PC-9 (cell line): ENCODE measurements at regions not wholly inside any gene's neighbourhood (a gene's known extent, or its start where the extent isn't known, plus 50 kb on each side); places are given as distances from the start of the nearest gene placed in this dataset.

Experiments
- BruUV-seq: library from RNA; stranded (reverse); fragments of 400-500 nt; replicated peaks from 2 replicates; lab custom pipeline; 2021; lab: Mats Ljungman, UMichigan
- CTCF ChIA-PET: fragments of 300-600 bp; sonication (Branson Sonifier 250); formaldehyde crosslinking; loops from one replicate; lab custom pipeline; 2022; ENCODE audit warnings: antibody characterized with exemption; lab: Charles Lee
- POLR2A ChIA-PET: fragments of 300-600 bp; sonication (Branson Sonifier 250); formaldehyde crosslinking; loops from one replicate; lab custom pipeline; 2022; ENCODE audit warnings: antibody characterized with exemption; ENCODE audit not compliant: unreplicated experiment; lab: Charles Lee
- DNase-seq, 2 experiments: peaks; one replicate each; pipeline versions ENCODE4 v3.0.0 to v3.0.0-alpha.2; 2015 to 2022; ENCODE audit warnings: mixed read lengths in 1 of 2
- H2AFZ ChIP-seq: fragments of 200-600 bp; sonication (generic); 2 replicates; pipeline ENCODE4 v1.8.1; 2017; ENCODE audit warnings: antibody characterized with exemption
- H3F3A ChIP-seq: fragments of 200-600 bp; sonication (generic); 2 replicates; pipeline ENCODE4 v1.8.1; 2017; ENCODE audit warnings: antibody characterized with exemption, mild to moderate bottlenecking, low read depth; ENCODE audit not compliant: insufficient read depth
- H3K27ac ChIP-seq: fragments of 200-600 bp; sonication (generic); 2 replicates; pipeline ENCODE4 v1.6.1; 2016; ENCODE audit warnings: mixed run types
- H3K27me3 ChIP-seq: fragments of 200-600 bp; sonication (generic); 2 replicates; pipeline ENCODE4 v1.6.1; 2016; ENCODE audit warnings: low read depth, mixed run types; ENCODE audit not compliant: insufficient read depth
- H3K36me3 ChIP-seq: fragments of 200-600 bp; sonication (generic); 2 replicates; pipeline ENCODE4 v1.6.1; 2016; ENCODE audit warnings: low read depth, mixed run types
- H3K4me1 ChIP-seq: fragments of 200-600 bp; sonication (generic); replicated peaks from 2 replicates; pipeline ENCODE4 v1.6.1; 2016; ENCODE audit warnings: mixed run types; ENCODE audit not compliant: insufficient read depth
- H3K4me2 ChIP-seq: fragments of 200-600 bp; sonication (generic); 2 replicates; pipeline ENCODE4 v1.6.1; 2017; ENCODE audit warnings: mixed run types
- H3K4me3 ChIP-seq: fragments of 200-600 bp; sonication (generic); 2 replicates; pipeline ENCODE4 v1.6.1; 2016; ENCODE audit warnings: mixed run types
- H3K79me2 ChIP-seq: fragments of 200-600 bp; sonication (generic); 2 replicates; pipeline ENCODE4 v1.6.1; 2017; ENCODE audit warnings: low read depth, mixed run types
- H3K9me2 ChIP-seq: fragments of 200-600 bp; sonication (generic); 2 replicates; pipeline ENCODE4 v1.8.1; 2017; ENCODE audit warnings: mild to moderate bottlenecking; ENCODE audit not compliant: insufficient read depth
- H3K9me3 ChIP-seq: fragments of 200-600 bp; sonication (generic); 2 replicates; pipeline ENCODE4 v1.8.1; 2016; ENCODE audit warnings: low read depth; ENCODE audit not compliant: insufficient read depth
- H4K20me1 ChIP-seq: fragments of 200-600 bp; sonication (generic); 2 replicates; pipeline ENCODE4 v1.8.1; 2017; ENCODE audit not compliant: insufficient read depth
- EZH2 ChIP-seq: fragments of 200-600 bp; sonication (generic); IDR thresholded peaks from 2 replicates; pipeline ENCODE4 v1.8.0; 2017; ENCODE audit warnings: antibody characterized with exemption, low read depth
- intact Hi-C: fragments of 100-400 bp; cut with micrococcal nuclease; formaldehyde crosslinking; loops from one replicate; pipeline ENCODE4 v1.10.0; 2022; ENCODE audit not compliant: unreplicated experiment
- TF ChIP-seq, protein P1 (sequence below): fragments of 200-600 bp; sonication (generic); conservative IDR thresholded peaks from 2 replicates; pipeline ENCODE4 v1.6.1; 2017; ENCODE audit warnings: mixed run types, antibody characterized with exemption, mild to moderate bottlenecking, moderate library complexity

- Histone ChIP-seq H3K27me3 (peaks cover 92% of the 10 kb centered on the region), H3K4me1 (no peaks in the 10 kb centered on the region), H2AFZ (no peak overlapping the region), H3K4me3 (no peak overlapping the region), H3K36me3 (no peaks in the 10 kb centered on the region), H4K20me1 (0 out of 2 replicates have a peak, but pooled peaks cover 6% of the 10 kb centered on the region), H3F3A (no peaks in the 10 kb centered on the region), H3K27ac (no peak overlapping the region), H3K9me3 (no peaks in the 10 kb centered on the region), H3K9me2 (no peaks in the 10 kb centered on the region), H3K79me2 (no peaks in the 10 kb centered on the region), H3K4me2 (no peak overlapping the region)
- no TSS peak for BruUV-seq
- intact Hi-C loops = no loop called here
- DNase-seq = no peak
- TF ChIP-seq, protein P1, sequence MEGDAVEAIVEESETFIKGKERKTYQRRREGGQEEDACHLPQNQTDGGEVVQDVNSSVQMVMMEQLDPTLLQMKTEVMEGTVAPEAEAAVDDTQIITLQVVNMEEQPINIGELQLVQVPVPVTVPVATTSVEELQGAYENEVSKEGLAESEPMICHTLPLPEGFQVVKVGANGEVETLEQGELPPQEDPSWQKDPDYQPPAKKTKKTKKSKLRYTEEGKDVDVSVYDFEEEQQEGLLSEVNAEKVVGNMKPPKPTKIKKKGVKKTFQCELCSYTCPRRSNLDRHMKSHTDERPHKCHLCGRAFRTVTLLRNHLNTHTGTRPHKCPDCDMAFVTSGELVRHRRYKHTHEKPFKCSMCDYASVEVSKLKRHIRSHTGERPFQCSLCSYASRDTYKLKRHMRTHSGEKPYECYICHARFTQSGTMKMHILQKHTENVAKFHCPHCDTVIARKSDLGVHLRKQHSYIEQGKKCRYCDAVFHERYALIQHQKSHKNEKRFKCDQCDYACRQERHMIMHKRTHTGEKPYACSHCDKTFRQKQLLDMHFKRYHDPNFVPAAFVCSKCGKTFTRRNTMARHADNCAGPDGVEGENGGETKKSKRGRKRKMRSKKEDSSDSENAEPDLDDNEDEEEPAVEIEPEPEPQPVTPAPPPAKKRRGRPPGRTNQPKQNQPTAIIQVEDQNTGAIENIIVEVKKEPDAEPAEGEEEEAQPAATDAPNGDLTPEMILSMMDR = no peak
- no peak for TF ChIP-seq EZH2
- ChIA-PET CTCF (no interaction called here), POLR2A (no interaction called here)
Observed at GRCh38 chr22:47409539-47410275, 647.3 kb downstream of the TBC1D22A start.

DNA sequence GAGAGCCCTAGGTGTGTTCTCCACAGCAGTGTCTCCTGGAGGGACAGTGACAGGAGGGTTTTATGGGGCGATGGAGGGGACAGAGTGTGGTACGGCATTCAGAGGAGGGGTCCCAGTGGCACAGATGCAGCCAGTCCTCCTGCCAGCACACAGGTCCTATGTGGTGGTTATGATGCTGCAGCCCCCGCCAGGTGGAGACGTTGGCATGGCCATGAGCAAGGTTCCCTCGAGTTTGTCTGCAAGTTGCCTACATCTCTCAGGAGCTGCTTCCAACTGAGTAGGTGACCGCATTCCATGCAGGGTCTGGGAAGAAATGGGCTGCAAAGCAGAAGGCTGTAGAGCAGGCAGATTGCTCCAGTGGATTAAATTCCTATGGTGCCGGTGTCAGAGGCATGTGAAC lies 646.0 kb downstream of the TBC1D22A start:
- ChIA-PET CTCF (no interaction called here), POLR2A (no interaction called here)
- Histone ChIP-seq H3K4me1 (no peaks in the 10 kb centered on the region), H2AFZ (no peak overlapping the region), H3K36me3 (no peaks in the 10 kb centered on the region), H3K79me2 (no peaks in the 10 kb centered on the region), H4K20me1 (0 out of 2 replicates have a peak, but pooled peaks cover 6% of the 10 kb centered on the region), H3K4me2 (no peak overlapping the region), H3F3A (no peaks in the 10 kb centered on the region), H3K4me3 (no peak overlapping the region), H3K27me3 (peaks cover 94% of the 10 kb centered on the region), H3K27ac (no peak overlapping the region), H3K9me2 (no peaks in the 10 kb centered on the region), H3K9me3 (no peaks in the 10 kb centered on the region)
- DNase-seq = no peak
- no peak for TF ChIP-seq EZH2
- TF ChIP-seq, protein P1 = peak; percentile 36; the same call in 1 of the 2 replicates
- intact Hi-C loops = no loop called here
- BruUV-seq = no TSS peak

DNA sequence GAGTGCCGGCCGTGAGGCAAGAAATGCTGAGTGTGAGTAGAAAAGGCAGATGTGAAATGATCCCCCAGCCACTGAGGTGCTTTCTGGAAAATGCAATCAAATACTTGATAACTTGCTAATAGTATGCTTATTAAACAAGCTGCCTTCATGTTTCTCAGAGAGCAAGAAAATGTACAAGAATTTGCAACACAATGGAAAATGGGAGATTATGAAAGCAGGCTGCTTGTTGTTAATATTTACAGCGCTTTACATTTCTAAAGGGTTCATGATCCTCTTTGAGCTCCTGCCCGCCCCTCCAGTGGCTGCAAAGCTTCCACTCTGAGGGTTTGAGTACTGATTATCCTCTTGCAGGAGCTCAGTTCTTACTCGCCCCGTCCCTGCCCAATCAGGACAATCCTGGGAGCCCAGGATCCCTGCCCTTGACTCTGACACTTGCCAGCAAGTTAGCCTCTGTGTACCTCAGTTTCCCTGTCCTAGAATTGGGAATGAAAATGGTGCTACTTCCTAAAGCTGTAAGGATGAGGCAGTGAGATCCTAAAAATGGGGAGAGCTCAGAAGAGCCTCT lies 645.1 kb downstream of the TBC1D22A start:
- intact Hi-C loops = no loop called here
- Histone ChIP-seq H2AFZ (no peak overlapping the region), H3K4me1 (no peaks in the 10 kb centered on the region), H3K27me3 (peaks cover 94% of the 10 kb centered on the region), H3K4me3 (no peak overlapping the region), H4K20me1 (0 out of 2 replicates have a peak, but pooled peaks cover 6% of the 10 kb centered on the region), H3K36me3 (no peaks in the 10 kb centered on the region), H3K79me2 (no peaks in the 10 kb centered on the region), H3K9me2 (no peaks in the 10 kb centered on the region), H3K9me3 (no peaks in the 10 kb centered on the region), H3K27ac (no peak overlapping the region), H3K4me2 (no peak overlapping the region), H3F3A (no peaks in the 10 kb centered on the region)
- ChIA-PET POLR2A (no interaction called here), CTCF (no interaction called here)
- no TSS peak for BruUV-seq
- TF ChIP-seq, protein P1 = no peak
- TF ChIP-seq EZH2 = no peak
- DNase-seq = no peak
